Panc1 (cell line): ENCODE measurements at regions not wholly inside any gene's neighbourhood (a gene's known extent, or its start where the extent isn't known, plus 50 kb on each side); places are given as distances from the start of the nearest gene placed in this dataset.

ENCODE experiments used
- SIN3A ChIP-seq: IDR thresholded peaks from 2 replicates; pipeline ENCODE4 v1.6.1; 2012; ENCODE audit warnings: low read depth, mild to moderate bottlenecking, low read length, moderate library complexity, borderline replicate concordance; ENCODE audit not compliant: insufficient read depth
- TCF7L2 ChIP-seq: IDR thresholded peaks from 2 replicates; pipeline ENCODE4 v1.6.1; 2011; ENCODE audit warnings: mild to moderate bottlenecking, low read depth, low read length, inconsistent platforms
- TF ChIP-seq, protein P1 (sequence below): fragments of 450-650 bp; IDR thresholded peaks from 2 replicates; pipeline ENCODE4 v1.5.1; 2017; ENCODE audit warnings: mild to moderate bottlenecking

DNA sequence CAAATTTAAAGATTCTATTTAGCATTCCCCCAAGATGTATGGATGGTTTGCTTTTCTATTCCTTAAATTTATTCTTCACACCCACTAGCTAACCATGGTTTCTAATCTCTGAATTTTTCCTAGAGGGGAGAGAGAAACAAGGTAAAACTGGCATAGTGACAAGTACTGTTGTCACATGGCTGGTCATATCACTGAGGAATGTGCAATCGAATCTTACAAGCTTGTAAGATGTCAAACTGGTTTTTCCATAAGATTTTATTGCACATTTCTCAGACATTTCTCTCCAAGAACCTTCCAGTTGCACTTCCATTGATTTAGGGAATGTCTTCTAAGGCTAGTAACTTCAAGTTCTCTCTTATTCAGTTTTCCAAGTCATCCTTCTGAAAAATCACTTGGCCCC lies 89.8 kb downstream of the MBL2 start:
- TF ChIP-seq, protein P1, sequence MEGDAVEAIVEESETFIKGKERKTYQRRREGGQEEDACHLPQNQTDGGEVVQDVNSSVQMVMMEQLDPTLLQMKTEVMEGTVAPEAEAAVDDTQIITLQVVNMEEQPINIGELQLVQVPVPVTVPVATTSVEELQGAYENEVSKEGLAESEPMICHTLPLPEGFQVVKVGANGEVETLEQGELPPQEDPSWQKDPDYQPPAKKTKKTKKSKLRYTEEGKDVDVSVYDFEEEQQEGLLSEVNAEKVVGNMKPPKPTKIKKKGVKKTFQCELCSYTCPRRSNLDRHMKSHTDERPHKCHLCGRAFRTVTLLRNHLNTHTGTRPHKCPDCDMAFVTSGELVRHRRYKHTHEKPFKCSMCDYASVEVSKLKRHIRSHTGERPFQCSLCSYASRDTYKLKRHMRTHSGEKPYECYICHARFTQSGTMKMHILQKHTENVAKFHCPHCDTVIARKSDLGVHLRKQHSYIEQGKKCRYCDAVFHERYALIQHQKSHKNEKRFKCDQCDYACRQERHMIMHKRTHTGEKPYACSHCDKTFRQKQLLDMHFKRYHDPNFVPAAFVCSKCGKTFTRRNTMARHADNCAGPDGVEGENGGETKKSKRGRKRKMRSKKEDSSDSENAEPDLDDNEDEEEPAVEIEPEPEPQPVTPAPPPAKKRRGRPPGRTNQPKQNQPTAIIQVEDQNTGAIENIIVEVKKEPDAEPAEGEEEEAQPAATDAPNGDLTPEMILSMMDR = no peak
- TF ChIP-seq SIN3A (no peak), TCF7L2 (no peak)
